Stimulated activated CD4-positive, alpha-beta T cell treated with anti-CD3 and anti-CD28 coated beads, TNF-alpha, amount 100 ng/mL, for 24 hours (primary cell): ENCODE measurements at regions not wholly inside any gene's neighbourhood (a gene's known extent, or its start where the extent isn't known, plus 50 kb on each side); places are given as distances from the start of the nearest gene placed in this dataset.

ENCODE experiments used
- DNase-seq, 3 experiments: peaks; one replicate each; pipeline ENCODE4 v3.0.0-alpha.2; 2020; ENCODE audit warnings: low read depth in 3 of 3

DNA sequence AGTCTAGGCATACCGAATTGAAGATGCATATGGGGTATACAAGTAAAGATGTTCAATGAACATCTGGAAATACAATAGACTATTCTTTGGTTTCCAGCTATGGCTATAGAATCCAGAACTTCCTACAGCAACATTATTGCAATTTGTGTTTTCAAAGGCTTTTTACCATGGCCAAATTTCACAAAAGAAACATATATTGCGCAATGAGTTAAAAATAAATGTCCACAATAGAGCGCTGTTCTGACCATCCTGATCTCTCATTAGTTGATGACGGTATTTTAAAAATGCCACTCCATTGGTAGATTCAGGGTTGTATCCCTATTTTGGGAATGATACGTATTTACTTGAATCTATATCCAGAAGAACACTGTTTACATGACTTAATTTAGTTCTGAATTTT is 139.2 kb downstream of the LINC00632 start:
- DNase-seq = no peak

DNA sequence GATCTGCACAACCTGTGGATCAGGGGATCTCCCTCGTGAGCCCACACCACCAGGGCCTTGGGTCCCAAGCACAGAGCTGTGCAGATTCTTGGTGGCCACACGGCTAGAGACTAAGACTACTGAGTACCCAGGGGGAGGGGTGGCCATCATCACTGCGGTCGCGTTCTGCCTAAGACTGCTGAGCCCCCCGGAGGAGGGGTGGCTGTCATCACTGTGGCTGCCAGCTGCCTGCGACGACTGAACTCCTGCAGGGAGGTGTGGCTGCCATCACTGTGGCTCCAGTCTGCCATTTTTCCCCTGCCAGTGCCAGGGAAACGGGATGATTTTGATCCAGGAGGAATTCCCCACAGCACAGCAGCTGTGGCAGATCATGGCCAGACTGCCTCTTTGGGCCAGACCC is 141.7 kb upstream of the SPANXB1 start:
- no peak for DNase-seq

DNA sequence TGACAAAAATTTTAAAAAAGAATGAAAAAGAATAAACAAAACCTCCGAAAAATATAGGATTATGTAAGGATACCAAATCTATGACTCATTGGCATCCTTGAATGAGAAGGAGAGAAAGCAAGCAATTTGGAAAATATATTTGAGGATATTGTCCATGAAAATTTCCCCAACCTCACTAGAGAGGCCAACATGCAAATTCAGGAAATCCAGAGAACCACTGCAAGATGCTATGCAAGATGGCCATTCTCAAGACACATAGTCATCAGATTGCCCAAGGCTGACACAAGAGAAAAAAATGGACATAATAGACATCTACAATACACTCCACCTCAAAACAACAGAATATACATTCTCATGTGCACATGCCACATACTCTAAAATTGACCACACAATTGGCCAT is 135.9 kb upstream of the SPANXB1 start:
- DNase-seq = no peak

DNA sequence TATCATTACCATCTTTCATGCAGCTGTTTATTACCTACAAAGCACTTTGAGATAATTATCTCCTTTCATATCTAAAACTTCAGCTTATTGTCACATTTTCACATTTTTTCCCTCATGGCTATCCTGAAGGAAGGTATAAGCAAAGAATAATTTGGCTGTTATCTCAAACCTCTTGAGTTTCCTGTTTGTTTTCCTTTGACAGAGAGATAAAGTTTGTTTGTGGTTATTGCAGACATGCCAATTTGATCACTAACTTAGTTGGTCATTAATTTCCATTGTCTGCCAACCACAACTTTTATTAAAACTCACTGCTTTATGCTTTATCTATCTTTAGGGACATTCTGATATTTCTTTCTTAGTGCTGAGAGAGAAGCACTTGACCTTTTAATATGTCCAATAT is 89.8 kb upstream of the SPANXB1 start:
- no peak for DNase-seq

DNA sequence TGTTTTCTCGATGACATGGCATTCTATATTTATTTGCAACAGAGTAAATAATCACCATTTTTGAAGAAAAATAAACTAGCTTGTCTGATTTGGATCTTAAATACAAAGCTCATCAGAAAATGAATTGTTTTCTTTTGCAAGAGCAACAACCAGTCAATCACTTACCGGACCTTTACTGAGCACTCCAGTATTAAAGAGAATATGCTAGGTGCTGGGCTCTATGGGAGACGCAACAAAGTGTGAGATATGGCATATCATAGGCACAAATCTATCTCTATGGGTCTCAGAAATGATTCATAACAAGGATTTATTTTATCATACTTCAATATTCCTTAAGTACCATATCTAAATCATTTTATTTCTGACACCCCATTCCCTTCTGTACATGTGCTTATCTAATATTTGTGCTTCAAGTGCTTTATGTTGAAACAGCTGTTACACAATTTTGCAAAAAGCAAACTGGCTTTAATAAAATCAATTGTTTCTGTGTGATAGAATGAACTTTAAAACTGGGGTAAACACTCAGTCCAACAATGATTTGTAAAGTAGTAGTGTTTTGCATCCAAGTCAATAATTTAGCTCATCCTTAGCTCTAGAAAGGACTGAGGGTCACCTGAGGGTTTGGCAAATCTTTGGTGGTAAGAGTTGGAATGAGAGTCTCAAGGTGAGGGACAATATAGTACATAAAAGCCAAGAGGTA is 88.4 kb upstream of the SPANXB1 start:
- DNase-seq = no peak

DNA sequence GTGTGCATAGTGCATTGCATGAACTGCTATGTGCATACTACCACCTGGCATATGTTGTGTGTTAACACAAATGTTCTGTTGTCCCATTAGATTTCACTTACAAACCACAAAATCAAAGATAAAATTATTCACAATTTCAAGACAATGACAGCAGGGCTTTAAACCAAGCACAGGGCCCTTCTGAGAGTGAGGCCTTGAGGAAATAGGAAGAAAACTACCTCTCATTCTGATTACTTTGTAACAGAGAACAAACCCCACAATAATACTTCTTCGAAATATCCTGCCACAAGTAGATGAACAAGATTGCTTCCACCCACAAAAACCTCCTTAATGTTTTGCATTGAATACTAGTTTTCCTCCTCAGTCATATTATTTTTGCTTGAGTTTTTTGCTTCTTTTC is 85.5 kb upstream of the SPANXB1 start:
- no peak for DNase-seq

DNA sequence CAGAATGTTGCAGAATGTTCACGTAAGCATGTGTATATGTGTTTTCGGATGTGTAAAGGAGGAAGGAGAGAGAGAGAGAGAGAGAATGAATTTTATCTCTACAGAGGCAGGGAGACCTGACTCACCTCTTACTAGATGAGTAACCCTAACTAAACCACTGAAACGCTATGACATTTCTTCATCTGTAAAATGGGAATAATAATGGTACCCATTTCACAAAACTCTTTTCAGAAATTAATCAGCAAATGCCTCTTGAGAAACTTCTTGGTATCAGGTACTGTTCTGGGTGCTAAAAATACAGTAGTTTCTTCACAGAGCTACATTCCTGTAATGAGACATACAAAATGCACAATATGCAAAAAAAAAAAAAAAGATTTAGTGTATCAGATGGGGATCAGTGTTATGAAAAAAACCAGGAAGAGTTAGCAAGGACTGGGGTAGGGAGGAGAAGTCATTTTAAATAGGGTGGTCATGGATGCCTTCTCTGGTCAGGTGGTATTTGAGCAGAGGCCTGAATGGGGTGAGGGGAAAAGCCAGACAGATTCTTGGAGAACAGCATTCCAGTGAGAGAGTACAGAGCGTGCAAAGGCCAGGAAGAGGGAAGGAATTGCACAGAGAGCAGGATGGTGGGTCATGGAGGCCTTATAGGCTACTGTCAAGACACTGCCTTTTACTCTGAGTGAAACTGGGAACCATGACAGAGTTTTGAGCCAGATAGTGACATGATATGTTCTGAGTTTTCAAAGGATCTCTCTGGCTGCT is 84.9 kb upstream of the SPANXB1 start:
- no peak for DNase-seq

DNA sequence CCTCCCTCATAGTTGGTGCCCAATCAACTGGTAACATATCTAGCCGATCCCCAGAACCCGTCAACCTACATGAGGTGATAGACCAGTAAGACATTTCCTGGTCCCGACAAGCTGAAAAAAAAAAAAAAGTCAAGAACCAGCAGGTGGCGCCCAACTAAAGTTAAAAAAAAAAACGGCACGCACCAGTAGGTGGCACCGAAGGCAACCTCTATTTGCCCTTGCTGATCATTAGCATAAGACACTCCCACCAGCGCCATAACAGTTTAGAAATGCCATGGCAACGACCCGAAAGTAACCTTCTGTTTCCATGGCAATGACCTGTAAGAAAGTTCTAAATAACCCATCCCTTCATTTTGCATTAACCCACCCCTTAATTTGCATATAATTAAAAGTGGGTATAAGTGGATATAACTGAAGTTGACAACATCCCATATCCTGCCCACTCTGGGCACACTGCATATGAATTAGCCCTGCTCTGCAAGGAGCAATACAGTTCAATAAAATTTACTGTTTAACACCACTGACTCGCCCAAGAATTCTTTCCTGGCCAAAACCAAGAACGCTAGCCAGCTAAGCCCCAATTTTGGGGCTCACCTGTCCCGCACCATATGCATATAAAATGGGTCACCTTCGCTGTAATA is 83.9 kb upstream of the SPANXB1 start:
- peak in 1 of 3 experiments; percentile 2 for DNase-seq

DNA sequence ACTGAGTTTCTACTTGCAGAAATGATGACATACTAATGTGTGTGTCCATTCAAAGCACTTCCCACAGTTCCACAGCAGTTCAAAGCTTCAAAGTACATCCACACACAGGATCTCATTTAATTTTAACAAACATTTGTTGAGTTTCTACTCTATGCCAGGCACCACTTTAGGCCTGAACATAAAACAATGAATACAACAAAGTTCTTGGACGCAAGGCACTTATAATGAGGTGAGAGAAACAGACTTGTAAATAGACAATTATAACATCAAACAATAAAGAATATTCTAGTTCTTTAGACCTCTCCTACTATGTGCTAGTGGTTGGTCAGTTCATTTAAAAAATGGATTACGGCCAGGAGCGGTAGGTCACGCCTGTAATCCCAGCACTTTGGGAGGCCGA is 82.0 kb upstream of the SPANXB1 start:
- DNase-seq = no peak

DNA sequence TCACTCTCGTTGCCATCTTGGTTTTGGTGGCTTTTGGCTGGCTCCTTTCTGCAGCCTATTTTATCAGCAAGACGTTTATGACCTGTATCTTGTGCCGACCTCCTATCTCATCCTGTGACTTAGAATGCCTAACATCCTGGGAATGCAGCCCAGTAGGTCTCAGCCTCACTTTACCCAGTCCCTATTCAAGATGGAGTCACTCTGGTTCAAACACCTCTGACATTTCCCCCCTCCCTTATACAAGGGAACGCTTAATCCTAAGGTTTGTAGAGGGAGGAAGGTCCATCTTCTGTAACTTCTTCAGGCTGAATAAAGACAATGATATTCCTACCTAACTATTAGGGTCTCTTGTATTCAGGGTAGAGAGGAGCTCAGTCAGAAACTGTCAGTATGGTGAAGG is 79.3 kb upstream of the SPANXB1 start:
- no peak for DNase-seq

DNA sequence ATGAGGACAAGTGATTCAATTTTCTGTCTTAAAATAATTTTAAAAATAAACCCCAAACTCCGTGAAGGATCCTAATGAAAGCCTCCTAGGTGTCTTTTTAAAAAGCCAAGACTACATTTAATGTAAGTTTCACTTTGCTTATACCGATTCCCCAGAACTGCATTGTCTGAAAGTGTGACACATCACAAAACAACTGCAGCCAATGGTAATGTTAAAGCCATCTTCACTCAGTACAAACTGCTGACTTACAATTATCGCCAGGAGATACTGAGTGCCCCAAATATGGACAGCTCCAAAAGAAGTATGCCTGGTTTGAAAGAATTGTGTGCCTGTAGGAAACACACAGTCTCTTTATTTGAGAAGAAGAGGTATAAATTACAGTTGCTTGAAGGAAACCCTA is 73.7 kb upstream of the SPANXB1 start:
- no peak for DNase-seq

DNA sequence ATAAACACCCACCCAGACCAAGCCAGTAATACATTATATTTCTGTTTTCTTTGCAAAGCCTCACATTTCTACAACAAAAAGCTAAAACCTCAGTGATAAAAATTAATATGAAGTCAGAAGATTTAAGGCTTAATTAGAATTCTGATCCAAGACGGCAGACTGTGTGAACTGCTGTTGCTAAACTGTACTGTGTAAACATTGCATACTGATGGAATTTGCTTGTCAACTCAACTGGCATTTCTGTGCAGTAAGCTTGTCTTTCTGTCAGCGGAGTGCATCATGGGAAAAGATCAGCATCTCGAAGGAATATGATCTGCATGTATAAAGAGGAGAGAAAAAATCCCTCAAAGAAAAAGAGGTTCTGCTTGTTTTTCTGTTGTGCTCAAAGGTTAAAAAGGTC is 69.4 kb upstream of the SPANXB1 start:
- no peak for DNase-seq

DNA sequence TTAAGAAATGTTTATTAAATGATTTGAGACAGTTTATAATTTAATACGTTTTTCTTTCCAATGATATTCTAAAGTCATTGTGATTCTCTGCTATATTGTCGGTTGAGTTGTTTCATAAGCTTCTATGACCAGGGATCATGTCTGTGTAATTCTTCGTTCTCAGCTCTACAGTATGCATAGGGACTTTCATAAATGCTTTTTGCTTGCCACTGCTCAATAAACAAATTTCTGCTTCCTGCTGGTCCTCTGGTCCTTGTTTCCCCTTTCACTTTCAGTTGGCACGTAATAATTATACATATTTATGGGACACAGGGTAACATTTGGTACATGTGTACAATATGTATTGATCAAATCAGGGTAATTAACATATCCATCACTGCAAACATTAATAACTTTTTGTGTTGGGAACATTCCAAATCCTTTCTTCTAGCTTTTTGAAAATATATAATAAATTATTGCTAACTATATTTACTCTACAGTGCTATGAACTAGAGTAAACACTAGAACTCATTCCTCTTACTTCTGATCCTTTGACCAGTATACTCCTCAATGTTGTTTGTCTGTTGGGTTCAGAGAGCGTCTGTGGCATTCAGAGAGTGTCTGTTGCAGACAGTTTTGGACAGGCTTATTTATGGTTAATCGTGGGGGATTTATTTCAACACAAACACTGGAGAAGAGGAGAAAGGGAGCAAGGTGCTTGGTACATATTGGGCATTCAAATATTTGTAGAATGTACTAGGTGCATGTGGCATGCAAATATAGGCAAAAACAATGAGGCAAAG is 68.3 kb upstream of the SPANXB1 start:
- DNase-seq = no peak

DNA sequence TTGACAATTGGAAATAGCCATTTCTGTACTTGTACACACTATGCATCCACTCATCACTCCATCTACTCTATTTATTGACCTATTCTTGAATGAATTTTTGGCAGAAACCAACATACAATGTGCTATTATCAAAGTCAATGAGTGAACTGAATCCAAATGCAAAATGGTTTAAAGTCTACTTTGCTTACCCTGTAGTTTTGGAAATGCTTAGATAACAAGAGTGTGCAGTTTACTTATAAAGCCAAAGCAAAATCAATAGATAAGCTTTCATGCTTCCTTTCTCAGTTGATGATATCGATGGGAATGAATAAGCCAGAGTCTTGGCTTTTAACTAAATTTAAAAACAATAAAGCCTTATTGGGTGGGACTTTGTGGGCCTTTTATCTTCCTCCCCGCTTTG is 58.9 kb upstream of the SPANXB1 start:
- DNase-seq = no peak

DNA sequence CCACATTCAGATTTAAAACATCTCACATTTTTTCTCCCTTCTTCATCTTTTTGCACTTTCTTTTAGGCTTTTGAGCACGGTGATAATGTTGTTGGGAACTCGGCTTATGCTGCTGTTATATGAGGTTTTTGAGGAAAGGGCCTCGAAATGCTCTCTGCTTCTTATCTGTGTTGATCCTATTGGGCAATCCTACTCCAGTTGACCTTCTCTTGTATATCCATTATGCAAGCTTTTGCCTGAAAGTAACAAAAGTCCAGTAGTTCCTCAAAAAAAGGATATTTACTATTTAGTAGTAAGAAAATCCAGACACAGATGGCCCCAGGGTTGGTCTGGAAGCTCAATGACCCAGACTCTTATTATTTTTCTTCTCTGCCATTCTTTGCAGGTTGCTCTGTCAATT is 57.7 kb upstream of the SPANXB1 start:
- DNase-seq = no peak

DNA sequence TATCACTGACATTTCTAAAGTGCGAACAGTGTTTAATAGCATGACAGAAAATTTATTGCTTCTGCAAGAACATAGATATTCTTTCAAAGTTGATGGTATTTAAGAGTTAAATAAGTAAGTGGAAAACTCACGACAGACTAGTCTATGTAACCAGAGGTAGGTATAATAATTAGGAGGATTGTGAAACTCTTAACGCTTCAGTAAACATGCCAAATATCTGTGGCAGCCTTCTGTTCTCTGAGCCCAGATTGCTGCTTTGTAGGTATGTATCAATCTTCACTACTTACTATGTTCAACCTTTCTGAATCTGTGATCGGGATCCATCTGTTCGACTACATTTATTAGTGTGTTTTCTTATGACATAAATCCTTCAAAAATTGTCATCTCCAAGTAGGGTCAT is 53.6 kb upstream of the SPANXB1 start:
- DNase-seq = no peak

DNA sequence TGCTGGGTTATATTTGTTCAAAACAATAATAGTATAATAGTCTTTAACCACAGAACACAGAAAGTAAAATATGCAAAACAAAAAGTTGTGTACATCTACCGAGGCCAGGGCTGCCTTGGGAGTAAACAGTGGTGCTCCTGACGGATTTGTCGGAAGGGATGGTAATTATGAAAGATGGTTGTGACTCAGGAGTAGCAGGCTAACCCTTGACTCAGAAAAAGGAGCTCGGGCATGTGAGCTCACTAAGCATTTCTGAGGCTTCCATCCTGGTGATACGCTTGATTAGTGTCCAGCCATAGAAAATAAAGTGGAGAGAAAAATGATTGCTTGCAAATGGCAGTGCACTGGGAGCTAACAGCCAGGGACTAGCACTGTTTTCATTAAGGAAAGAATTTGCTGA is 53.2 kb upstream of the SPANXB1 start:
- DNase-seq = no peak
